ENCODE measurements at regions not wholly inside any gene's neighbourhood (a gene's known extent, or its start where the extent isn't known, plus 50 kb on each side); places are given as distances from the start of the nearest gene placed in this dataset.

DNA sequence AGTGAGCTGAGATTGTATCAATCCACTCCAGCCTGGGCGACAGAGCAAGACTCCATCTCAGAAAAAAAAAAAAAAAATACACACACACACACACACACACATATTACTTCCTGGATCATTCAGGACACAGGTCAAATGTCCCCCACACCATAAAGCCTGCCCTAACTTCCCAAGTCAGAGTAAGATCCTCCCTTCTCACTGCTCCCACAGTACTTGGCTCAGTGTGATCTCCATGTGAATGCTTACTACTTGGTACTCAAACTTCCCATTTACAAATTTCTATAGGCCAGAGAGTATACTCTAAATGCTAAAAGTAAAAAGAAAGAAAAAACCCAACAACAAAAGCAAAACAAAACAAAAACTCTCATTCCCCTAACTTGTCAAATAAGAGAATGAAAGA is 386.8 kb downstream of the SLITRK6 start:
- Histone ChIP-seq H4K20me1 (ENCODE audit: insufficient read depth, low read length) (no peaks in the 10 kb centered on the region), H2AFZ (ENCODE audit: low read depth, low read length) (no peak overlapping the region), H3K4me2 (ENCODE audit: insufficient read depth, low read length) (no peak overlapping the region), H3K4me1 (ENCODE audit: insufficient read depth, low read length) (no peaks in the 10 kb centered on the region), H3K79me2 (ENCODE audit: insufficient read depth, low read length) (no peaks in the 10 kb centered on the region), H3K9ac (ENCODE audit: low read depth, low read length) (no peak overlapping the region), H3K36me3 (ENCODE audit: insufficient read depth, low read length) (no peaks in the 10 kb centered on the region), H3K27ac (ENCODE audit: low read length) (no peak overlapping the region), H3K4me3 (ENCODE audit: low read depth in 1 of 2, low read length in 2 of 2) (no peak overlapping the region), H3K9me3 (ENCODE audit: insufficient read depth, low read length, severe bottlenecking) (no peaks in the 10 kb centered on the region), H3K27me3 (ENCODE audit: insufficient read depth, low read length, poor library complexity) (no peaks in the 10 kb centered on the region)
- DNase-seq (no peak), ATAC-seq (ENCODE audit: insufficient read depth, low read depth) (no peak)
- TF ChIP-seq EZH2 (IDR thresholded peaks at IDR 0.05; ENCODE audit: borderline replicate concordance, low read depth, low read length, severe bottlenecking), result no peak
- TF ChIP-seq, protein P1, sequence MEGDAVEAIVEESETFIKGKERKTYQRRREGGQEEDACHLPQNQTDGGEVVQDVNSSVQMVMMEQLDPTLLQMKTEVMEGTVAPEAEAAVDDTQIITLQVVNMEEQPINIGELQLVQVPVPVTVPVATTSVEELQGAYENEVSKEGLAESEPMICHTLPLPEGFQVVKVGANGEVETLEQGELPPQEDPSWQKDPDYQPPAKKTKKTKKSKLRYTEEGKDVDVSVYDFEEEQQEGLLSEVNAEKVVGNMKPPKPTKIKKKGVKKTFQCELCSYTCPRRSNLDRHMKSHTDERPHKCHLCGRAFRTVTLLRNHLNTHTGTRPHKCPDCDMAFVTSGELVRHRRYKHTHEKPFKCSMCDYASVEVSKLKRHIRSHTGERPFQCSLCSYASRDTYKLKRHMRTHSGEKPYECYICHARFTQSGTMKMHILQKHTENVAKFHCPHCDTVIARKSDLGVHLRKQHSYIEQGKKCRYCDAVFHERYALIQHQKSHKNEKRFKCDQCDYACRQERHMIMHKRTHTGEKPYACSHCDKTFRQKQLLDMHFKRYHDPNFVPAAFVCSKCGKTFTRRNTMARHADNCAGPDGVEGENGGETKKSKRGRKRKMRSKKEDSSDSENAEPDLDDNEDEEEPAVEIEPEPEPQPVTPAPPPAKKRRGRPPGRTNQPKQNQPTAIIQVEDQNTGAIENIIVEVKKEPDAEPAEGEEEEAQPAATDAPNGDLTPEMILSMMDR (IDR thresholded peaks at IDR 0.05; ENCODE audit: borderline replicate concordance, extremely low read depth, low read length, poor library complexity, severe bottlenecking), result no peak

DNA sequence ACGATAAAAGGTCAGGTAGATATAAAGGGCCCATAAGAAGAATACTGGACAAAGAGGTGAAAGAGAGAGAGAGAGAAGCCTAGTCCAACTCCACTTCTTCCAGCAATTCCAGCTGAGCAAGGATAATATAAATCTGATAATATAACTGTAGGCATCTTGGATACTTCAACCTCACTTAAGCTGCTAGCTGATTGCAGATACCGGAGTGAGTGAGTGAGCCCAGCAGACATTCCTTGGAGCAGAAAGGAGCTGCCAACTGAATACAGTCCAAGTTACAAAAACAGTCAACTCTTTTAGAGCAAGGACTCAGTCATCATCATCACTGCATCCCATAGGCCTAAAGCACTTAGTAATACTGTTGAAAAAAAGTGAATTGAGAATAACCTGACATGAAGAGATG is 387.6 kb downstream of the SLITRK6 start:
- Histone ChIP-seq H3K27ac (ENCODE audit: low read length) (no peak overlapping the region), H3K4me3 (ENCODE audit: low read depth in 1 of 2, low read length in 2 of 2) (no peak overlapping the region), H3K36me3 (ENCODE audit: insufficient read depth, low read length) (no peaks in the 10 kb centered on the region), H3K4me1 (ENCODE audit: insufficient read depth, low read length) (no peaks in the 10 kb centered on the region), H3K9ac (ENCODE audit: low read depth, low read length) (no peak overlapping the region), H3K4me2 (ENCODE audit: insufficient read depth, low read length) (no peak overlapping the region), H3K79me2 (ENCODE audit: insufficient read depth, low read length) (no peaks in the 10 kb centered on the region), H4K20me1 (ENCODE audit: insufficient read depth, low read length) (no peaks in the 10 kb centered on the region), H3K9me3 (ENCODE audit: insufficient read depth, low read length, severe bottlenecking) (no peaks in the 10 kb centered on the region), H2AFZ (ENCODE audit: low read depth, low read length) (no peak overlapping the region), H3K27me3 (ENCODE audit: insufficient read depth, low read length, poor library complexity) (no peaks in the 10 kb centered on the region)
- ATAC-seq (ENCODE audit: insufficient read depth, low read depth) (no peak), DNase-seq (no peak)
- no peak for TF ChIP-seq EZH2 (IDR thresholded peaks at IDR 0.05; ENCODE audit: borderline replicate concordance, low read depth, low read length, severe bottlenecking)
- TF ChIP-seq, protein P1 (IDR thresholded peaks at IDR 0.05; ENCODE audit: borderline replicate concordance, extremely low read depth, low read length, poor library complexity, severe bottlenecking), result no peak

DNA sequence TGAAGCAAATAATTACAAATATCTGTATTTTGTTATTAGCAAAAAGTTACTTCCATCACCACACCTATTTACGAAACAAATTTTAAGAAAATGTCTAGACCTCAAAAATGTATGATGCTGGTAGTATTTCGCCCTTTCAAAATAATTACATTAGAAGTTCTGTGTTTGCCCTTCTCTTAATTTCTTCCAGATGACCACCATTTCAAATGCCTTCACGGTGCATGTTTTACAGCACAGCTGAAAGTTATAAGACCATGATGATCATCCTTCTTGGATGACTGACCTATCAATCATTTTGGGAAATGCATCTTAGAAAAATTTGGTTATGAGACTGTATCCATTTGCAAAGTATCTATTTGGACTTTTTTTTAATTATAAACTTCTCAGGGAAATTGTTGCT is 390.8 kb downstream of the SLITRK6 start:
- no peak overlapping the region for H3K27ac ChIP-seq (ENCODE audit: low read length)
- ATAC-seq (ENCODE audit: insufficient read depth, low read depth) (no peak), DNase-seq (no peak)
- H3K79me2 ChIP-seq (ENCODE audit: insufficient read depth, low read length), result no peaks in the 10 kb centered on the region
- no peaks in the 10 kb centered on the region for H3K27me3 ChIP-seq (ENCODE audit: insufficient read depth, low read length, poor library complexity)
- no peak overlapping the region for H3K4me3 ChIP-seq (ENCODE audit: low read depth in 1 of 2, low read length in 2 of 2)
- H3K9ac ChIP-seq (ENCODE audit: low read depth, low read length), result no peak overlapping the region
- H3K9me3 ChIP-seq (ENCODE audit: insufficient read depth, low read length, severe bottlenecking), result no peaks in the 10 kb centered on the region
- TF ChIP-seq, protein P1 (IDR thresholded peaks at IDR 0.05; ENCODE audit: borderline replicate concordance, extremely low read depth, low read length, poor library complexity, severe bottlenecking), result no peak
- no peak for TF ChIP-seq EZH2 (IDR thresholded peaks at IDR 0.05; ENCODE audit: borderline replicate concordance, low read depth, low read length, severe bottlenecking)
- no peaks in the 10 kb centered on the region for H4K20me1 ChIP-seq (ENCODE audit: insufficient read depth, low read length)
- no peaks in the 10 kb centered on the region for H3K36me3 ChIP-seq (ENCODE audit: insufficient read depth, low read length)
- no peak overlapping the region for H2AFZ ChIP-seq (ENCODE audit: low read depth, low read length)
- no peak overlapping the region for H3K4me2 ChIP-seq (ENCODE audit: insufficient read depth, low read length)
- H3K4me1 ChIP-seq (ENCODE audit: insufficient read depth, low read length), result no peaks in the 10 kb centered on the region
